DOHH2 (cell line): ENCODE measurements at regions not wholly inside any gene's neighbourhood (a gene's known extent, or its start where the extent isn't known, plus 50 kb on each side); places are given as distances from the start of the nearest gene placed in this dataset.

Experiments
- H3F3A ChIP-seq: fragments of 200-600 bp; sonication (generic), shearing (Covaris generic); 2 replicates; pipeline ENCODE4 v1.6.0; 2016; ENCODE audit warnings: antibody characterized with exemption, mild to moderate bottlenecking; ENCODE audit not compliant: control insufficient read depth, insufficient read depth
- H3K27ac ChIP-seq: fragments of 200-600 bp; sonication (generic); 2 replicates; pipeline ENCODE4 v1.5.1; 2014; ENCODE audit warnings: low read depth, mild to moderate bottlenecking, low read length, moderate library complexity
- H3K27me3 ChIP-seq: fragments of 200-600 bp; sonication (generic); 2 replicates; pipeline ENCODE4 v1.6.1; 2014; ENCODE audit warnings: mild to moderate bottlenecking, low read length, mixed read lengths; ENCODE audit not compliant: control insufficient read depth
- H3K36me3 ChIP-seq: fragments of 200-600 bp; sonication (generic); 2 replicates; pipeline ENCODE4 v1.6.1; 2014; ENCODE audit warnings: mild to moderate bottlenecking, low read length, moderate library complexity, mixed read lengths; ENCODE audit not compliant: control insufficient read depth
- H3K4me1 ChIP-seq: fragments of 200-600 bp; sonication (generic); 2 replicates; pipeline ENCODE4 v1.6.1; 2014; ENCODE audit warnings: mild to moderate bottlenecking, low read length, mixed read lengths; ENCODE audit not compliant: control insufficient read depth
- H3K4me2 ChIP-seq: fragments of 200-600 bp; sonication (generic); 2 replicates; pipeline ENCODE4 v1.6.0; 2014; ENCODE audit warnings: mild to moderate bottlenecking, low read length, moderate library complexity
- H3K4me3 ChIP-seq: fragments of 200-600 bp; sonication (generic); 2 replicates; pipeline ENCODE4 v1.5.1; 2014; ENCODE audit warnings: mild to moderate bottlenecking, low read length, mixed read lengths
- H3K79me2 ChIP-seq: fragments of 200-600 bp; sonication (generic); 2 replicates; pipeline ENCODE4 v1.6.1; 2014; ENCODE audit warnings: mild to moderate bottlenecking, low read length, mixed read lengths; ENCODE audit not compliant: control insufficient read depth
- H3K9me2 ChIP-seq: fragments of 200-600 bp; sonication (generic); replicated peaks from 2 replicates; pipeline ENCODE4 v1.6.1; 2014; ENCODE audit warnings: mild to moderate bottlenecking, low read length, mixed read lengths; ENCODE audit not compliant: control insufficient read depth
- H3K9me3 ChIP-seq: fragments of 200-600 bp; sonication (generic); 2 replicates; pipeline ENCODE4 v1.6.1; 2014; ENCODE audit warnings: antibody characterized with exemption, low read length, mixed read lengths; ENCODE audit not compliant: control insufficient read depth, insufficient read depth
- H4K20me1 ChIP-seq: fragments of 200-600 bp; sonication (generic); 2 replicates; pipeline ENCODE4 v1.6.0; 2014; ENCODE audit warnings: low read depth, mild to moderate bottlenecking, antibody characterized with exemption, low read length, moderate library complexity; ENCODE audit not compliant: control insufficient read depth, insufficient read depth
- EZH2phosphoT487 ChIP-seq: fragments of 200-600 bp; sonication (generic); IDR thresholded peaks from 2 replicates; pipeline ENCODE4 v1.6.1; 2017; ENCODE audit warnings: borderline replicate concordance, mild to moderate bottlenecking, antibody characterized with exemption, low read length, moderate library complexity, mixed read lengths
- TF ChIP-seq, protein P1 (sequence below): fragments of 200-600 bp; sonication (generic); IDR thresholded peaks from one replicate; pipeline ENCODE4 v1.5.1; 2014; ENCODE audit warnings: antibody characterized with exemption, mild to moderate bottlenecking, low read depth, low read length; ENCODE audit not compliant: poor library complexity, severe bottlenecking

DNA sequence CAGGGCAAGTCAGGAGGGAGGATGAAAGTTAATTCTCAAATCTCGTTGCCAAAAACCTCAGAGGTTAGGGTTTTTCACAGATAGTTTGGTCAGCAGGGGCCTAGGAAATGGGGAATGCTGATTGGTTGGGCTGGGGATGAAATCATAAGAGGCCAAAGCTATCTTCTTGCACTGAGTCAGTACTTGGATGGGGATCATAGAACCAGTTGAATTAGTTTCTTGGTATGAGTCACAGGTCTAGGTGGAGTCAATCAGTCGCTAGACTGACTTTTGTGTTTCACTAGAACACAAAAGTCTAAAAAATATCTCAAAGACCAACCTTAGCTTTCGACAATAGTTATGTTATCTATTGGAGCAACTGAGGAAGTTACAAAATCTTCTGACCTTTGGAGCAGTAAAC is 368.5 kb downstream of the TBC1D32 start:
- TF ChIP-seq, protein P1, sequence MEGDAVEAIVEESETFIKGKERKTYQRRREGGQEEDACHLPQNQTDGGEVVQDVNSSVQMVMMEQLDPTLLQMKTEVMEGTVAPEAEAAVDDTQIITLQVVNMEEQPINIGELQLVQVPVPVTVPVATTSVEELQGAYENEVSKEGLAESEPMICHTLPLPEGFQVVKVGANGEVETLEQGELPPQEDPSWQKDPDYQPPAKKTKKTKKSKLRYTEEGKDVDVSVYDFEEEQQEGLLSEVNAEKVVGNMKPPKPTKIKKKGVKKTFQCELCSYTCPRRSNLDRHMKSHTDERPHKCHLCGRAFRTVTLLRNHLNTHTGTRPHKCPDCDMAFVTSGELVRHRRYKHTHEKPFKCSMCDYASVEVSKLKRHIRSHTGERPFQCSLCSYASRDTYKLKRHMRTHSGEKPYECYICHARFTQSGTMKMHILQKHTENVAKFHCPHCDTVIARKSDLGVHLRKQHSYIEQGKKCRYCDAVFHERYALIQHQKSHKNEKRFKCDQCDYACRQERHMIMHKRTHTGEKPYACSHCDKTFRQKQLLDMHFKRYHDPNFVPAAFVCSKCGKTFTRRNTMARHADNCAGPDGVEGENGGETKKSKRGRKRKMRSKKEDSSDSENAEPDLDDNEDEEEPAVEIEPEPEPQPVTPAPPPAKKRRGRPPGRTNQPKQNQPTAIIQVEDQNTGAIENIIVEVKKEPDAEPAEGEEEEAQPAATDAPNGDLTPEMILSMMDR, result no peak
- TF ChIP-seq EZH2phosphoT487, result no peak
- no peaks in the 10 kb centered on the region for H3K27me3 ChIP-seq
- H3K27ac ChIP-seq, result no peak overlapping the region
- H3K4me1 ChIP-seq, result no peaks in the 10 kb centered on the region
- H3K36me3 ChIP-seq, result no peaks in the 10 kb centered on the region
- no peak overlapping the region for H3K4me3 ChIP-seq
- H3K4me2 ChIP-seq, result no peak overlapping the region
- no peaks in the 10 kb centered on the region for H3K9me3 ChIP-seq
- no peaks in the 10 kb centered on the region for H3K9me2 ChIP-seq
- no peaks in the 10 kb centered on the region for H3K79me2 ChIP-seq
- no peaks in the 10 kb centered on the region for H3F3A ChIP-seq
- no peaks in the 10 kb centered on the region for H4K20me1 ChIP-seq

DNA sequence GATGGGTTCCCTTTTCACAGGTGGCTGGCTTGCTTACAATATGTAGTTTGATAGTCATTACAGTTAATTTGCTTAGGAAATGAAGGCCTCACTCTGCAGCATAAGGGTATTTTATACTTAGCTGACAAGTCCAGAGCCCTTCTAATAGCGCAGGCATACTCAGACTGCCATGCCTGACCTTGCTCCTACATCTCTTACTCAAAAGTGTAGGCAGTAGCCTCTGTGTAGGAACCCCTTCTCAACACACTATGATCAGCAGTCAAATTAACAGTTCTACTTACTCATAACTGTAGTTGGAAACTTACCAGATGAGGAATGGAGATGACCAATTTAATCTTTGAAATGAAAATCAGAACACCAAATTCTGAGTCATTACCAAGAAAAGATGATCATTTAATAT is 373.5 kb downstream of the TBC1D32 start:
- Histone ChIP-seq H3K9me3 (no peaks in the 10 kb centered on the region), H3K27ac (no peak overlapping the region), H3F3A (no peaks in the 10 kb centered on the region), H3K4me3 (no peak overlapping the region), H3K4me2 (no peak overlapping the region), H3K4me1 (no peaks in the 10 kb centered on the region), H3K27me3 (no peaks in the 10 kb centered on the region), H3K36me3 (no peaks in the 10 kb centered on the region), H4K20me1 (no peaks in the 10 kb centered on the region), H3K79me2 (no peaks in the 10 kb centered on the region), H3K9me2 (no peaks in the 10 kb centered on the region; the same call in 1 of the 2 replicates)
- TF ChIP-seq, protein P1, result no peak

DNA sequence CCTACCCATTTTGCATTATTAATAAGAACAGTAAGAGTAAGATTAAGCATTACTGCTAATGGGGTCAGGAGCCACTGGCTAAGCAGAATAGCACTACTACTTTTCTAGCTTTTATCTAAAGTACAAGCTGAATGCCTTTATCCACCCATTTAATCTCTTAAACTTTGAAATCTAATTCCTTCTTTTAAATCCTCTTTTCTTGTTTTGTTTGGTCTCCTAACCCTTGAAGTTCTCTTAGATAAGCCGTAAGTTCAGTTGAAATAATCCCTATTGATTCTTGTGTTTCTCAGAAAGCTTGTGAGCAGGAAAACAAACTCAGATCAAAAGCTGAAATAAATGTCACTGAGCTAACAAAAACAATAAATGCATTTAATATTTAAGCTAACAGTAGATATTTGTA is 380.2 kb downstream of the TBC1D32 start:
- Histone ChIP-seq H3K27me3 (no peaks in the 10 kb centered on the region), H4K20me1 (no peaks in the 10 kb centered on the region), H3K4me1 (no peaks in the 10 kb centered on the region), H3K9me2 (no peaks in the 10 kb centered on the region; the same call in 1 of the 2 replicates), H3K4me2 (no peak overlapping the region), H3K36me3 (no peaks in the 10 kb centered on the region), H3K9me3 (no peaks in the 10 kb centered on the region), H3K79me2 (no peaks in the 10 kb centered on the region), H3K4me3 (no peak overlapping the region), H3F3A (no peaks in the 10 kb centered on the region), H3K27ac (no peak overlapping the region)
- TF ChIP-seq EZH2phosphoT487, result no peak
- TF ChIP-seq, protein P1, result no peak

DNA sequence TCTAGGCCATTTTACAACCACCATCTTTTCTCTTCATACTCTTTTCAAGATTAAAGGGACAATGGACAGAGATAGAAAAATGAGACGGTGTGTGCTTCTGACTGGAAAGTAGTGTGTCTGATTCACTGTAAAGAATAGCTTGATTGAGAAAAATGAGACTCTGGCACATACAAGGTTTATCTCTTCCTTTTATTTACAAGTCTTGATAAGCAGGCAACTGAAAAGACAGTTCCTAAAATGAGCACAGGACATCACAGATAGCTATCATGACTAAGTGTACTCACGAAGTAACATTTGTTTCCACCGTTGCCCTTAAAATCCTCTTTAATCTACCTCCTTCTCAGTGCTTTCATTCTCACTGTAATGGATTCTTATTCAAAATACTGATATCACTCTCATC is 383.0 kb downstream of the TBC1D32 start:
- no peaks in the 10 kb centered on the region for H3F3A ChIP-seq
- H3K27me3 ChIP-seq, result no peaks in the 10 kb centered on the region
- H3K36me3 ChIP-seq, result no peaks in the 10 kb centered on the region
- H3K9me2 ChIP-seq, result no peaks in the 10 kb centered on the region
- no peaks in the 10 kb centered on the region for H4K20me1 ChIP-seq
- no peaks in the 10 kb centered on the region for H3K4me1 ChIP-seq
- no peak overlapping the region for H3K4me3 ChIP-seq
- no peaks in the 10 kb centered on the region for H3K79me2 ChIP-seq
- H3K27ac ChIP-seq, result no peak overlapping the region
- no peak for TF ChIP-seq EZH2phosphoT487
- TF ChIP-seq, protein P1, result no peak
- H3K9me3 ChIP-seq, result no peaks in the 10 kb centered on the region
- H3K4me2 ChIP-seq, result no peak overlapping the region
